H1 (cell line): ENCODE measurements at regions not wholly inside any gene's neighbourhood (a gene's known extent, or its start where the extent isn't known, plus 50 kb on each side); places are given as distances from the start of the nearest gene placed in this dataset.
"Not testable (repeated sequence)": the region's sequence is repeated elsewhere in the genome, so short reads cannot be mapped to it uniquely, and the experiment has no call there.

ENCODE experiments used
- CTCF ChIA-PET: fragments of 300-600 bp; sonication (Branson Sonifier 250); formaldehyde crosslinking; loops from one replicate; lab custom pipeline; 2021; ENCODE audit not compliant: partially characterized antibody; lab: Charles Lee
- POLR2A ChIA-PET: fragments of 300-600 bp; sonication (Branson Sonifier 250); formaldehyde crosslinking; loops from one replicate; lab custom pipeline; 2021; ENCODE audit warnings: inconsistent platforms; ENCODE audit not compliant: partially characterized antibody; lab: Charles Lee
- DNase-seq, 2 experiments: peaks; one replicate each; pipeline versions ENCODE4 v3.0.0 to v3.0.0-alpha.2; 2010 to 2022; ENCODE audit warnings: low spot score in 2 of 2, low read depth in 1 of 2, mixed read lengths in 1 of 2
- FAIRE-seq: peaks from 2 replicates; lab custom pipeline; 2011; peaks lifted over from hg19 to GRCh38; lab: Jason Lieb, UNC
- H2AFZ ChIP-seq: 2 replicates; pipeline ENCODE4 v1.8.1; 2012; ENCODE audit warnings: low read length, inconsistent platforms
- H2AK5ac ChIP-seq: 2 replicates; pipeline ENCODE4 v1.6.1; 2013; ENCODE audit warnings: low read depth, low read length
- H2BK120ac ChIP-seq: replicated peaks from 2 replicates; pipeline ENCODE3; 2013; ENCODE audit warnings: low read depth, low read length, inconsistent platforms
- H2BK12ac ChIP-seq: 2 replicates; pipeline ENCODE4 v1.6.1; 2013; ENCODE audit warnings: low read depth, low read length
- H2BK15ac ChIP-seq: 2 replicates; pipeline ENCODE4 v1.6.1; 2013; ENCODE audit warnings: low read length
- H2BK20ac ChIP-seq: 2 replicates; pipeline ENCODE4 v1.6.1; 2013; ENCODE audit warnings: low read length
- H2BK5ac ChIP-seq: 2 replicates; pipeline ENCODE4 v1.6.1; 2013; ENCODE audit warnings: low read depth, low read length
- H3K14ac ChIP-seq: 2 replicates; pipeline ENCODE4 v1.6.1; 2013; ENCODE audit warnings: inconsistent platforms; ENCODE audit not compliant: insufficient read length
- H3K18ac ChIP-seq: 2 replicates; pipeline ENCODE4 v1.6.1; 2013; ENCODE audit warnings: low read length; ENCODE audit errors: extremely low read depth
- H3K23ac ChIP-seq: 2 replicates; pipeline ENCODE4 v1.6.1; 2013; ENCODE audit warnings: inconsistent platforms; ENCODE audit not compliant: insufficient read length
- H3K23me2 ChIP-seq: 2 replicates; pipeline ENCODE4 v1.6.1; 2013; ENCODE audit warnings: low read depth, low read length
- H3K27ac ChIP-seq: 2 replicates; pipeline ENCODE4 v1.6.1; 2011; ENCODE audit warnings: low read depth, low read length, inconsistent platforms
- H3K27me3 ChIP-seq, 4 experiments: replicated peaks in 1 of 4; 1 replicate in 1 of 4; 2 replicates in 3 of 4; pipeline versions ENCODE4 v1.6.1 to v1.8.1; 2011 to 2013; ENCODE audit warnings: low read length in 3 of 4, mild to moderate bottlenecking in 3 of 4, inconsistent platforms in 2 of 4, mixed read lengths in 2 of 4, moderate library complexity in 1 of 4; ENCODE audit not compliant: control insufficient read depth in 3 of 4, insufficient read depth in 3 of 4; ENCODE audit errors: extremely low read depth in 1 of 4
- H3K36me3 ChIP-seq, 4 experiments: 2 replicates each; pipeline versions ENCODE4 v1.6.1 to v1.8.1; 2011 to 2013; ENCODE audit warnings: mild to moderate bottlenecking in 4 of 4, low read length in 3 of 4, moderate library complexity in 2 of 4, control low read depth in 1 of 4, inconsistent platforms in 1 of 4; ENCODE audit not compliant: insufficient read depth in 4 of 4, control insufficient read depth in 2 of 4
- H3K4ac ChIP-seq: replicated peaks from 2 replicates; pipeline ENCODE3; 2013; ENCODE audit warnings: low read length, low read depth, mixed read lengths, inconsistent platforms; ENCODE audit not compliant: insufficient read length
- H3K4me1 ChIP-seq, 4 experiments: replicated peaks in 1 of 4; 1 replicate in 1 of 4; 2 replicates in 3 of 4; pipeline versions ENCODE4 v1.6.1 to v1.8.1; 2011 to 2013; ENCODE audit warnings: low read length in 3 of 4, inconsistent platforms in 2 of 4, mixed read lengths in 1 of 4; ENCODE audit not compliant: insufficient read depth in 4 of 4, control insufficient read depth in 3 of 4
- H3K4me2 ChIP-seq, 2 experiments: 2 replicates each; pipeline versions ENCODE4 v1.6.1 to v1.8.1; 2011 to 2013; ENCODE audit warnings: low read depth in 2 of 2, low read length in 2 of 2, control low read depth in 1 of 2, inconsistent platforms in 1 of 2, mild to moderate bottlenecking in 1 of 2; ENCODE audit not compliant: insufficient read depth in 1 of 2
- H3K4me3 ChIP-seq, 4 experiments: fragments of 200-600, 300-600 bp in 1 of 4; sonication (generic), shearing (Covaris generic), sonication (Bioruptor Twin) in 1 of 4; 2 replicates each; pipeline versions ENCODE4 v1.5.1 to v1.8.1; 2011 to 2016; ENCODE audit warnings: low read length in 4 of 4, low read depth in 3 of 4, control low read depth in 2 of 4, inconsistent platforms in 2 of 4, mild to moderate bottlenecking in 2 of 4, mixed read lengths in 1 of 4, moderate library complexity in 1 of 4; ENCODE audit not compliant: insufficient read depth in 2 of 4; ENCODE audit errors: extremely low read depth in 1 of 4
- H3K56ac ChIP-seq: replicated peaks from 2 replicates; pipeline ENCODE3; 2013; ENCODE audit warnings: low read depth, mild to moderate bottlenecking, mixed read lengths, low read length, inconsistent platforms; ENCODE audit not compliant: insufficient read length
- H3K79me1 ChIP-seq: 2 replicates; pipeline ENCODE4 v1.6.1; 2013; ENCODE audit warnings: low read depth, low read length, control low read depth
- H3K79me2 ChIP-seq, 2 experiments: 2 replicates each; pipeline versions ENCODE4 v1.6.1 to v1.8.1; 2012 to 2013; ENCODE audit warnings: low read length in 2 of 2, mild to moderate bottlenecking in 2 of 2, inconsistent platforms in 1 of 2; ENCODE audit not compliant: insufficient read depth in 2 of 2, control insufficient read depth in 1 of 2
- H3K9ac ChIP-seq, 4 experiments: replicated peaks in 1 of 4; 1 replicate in 1 of 4; 2 replicates in 3 of 4; pipeline versions ENCODE4 v1.6.1 to v1.8.1; 2011 to 2013; ENCODE audit warnings: low read depth in 3 of 4, low read length in 3 of 4, control low read depth in 2 of 4, mild to moderate bottlenecking in 2 of 4, moderate library complexity in 2 of 4, inconsistent platforms in 1 of 4; ENCODE audit errors: extremely low read depth in 1 of 4
- H3K9me3 ChIP-seq, 2 experiments: 2 replicates each; pipeline versions ENCODE4 v1.6.1 to v1.8.1; 2012 to 2013; ENCODE audit warnings: mild to moderate bottlenecking in 2 of 2, moderate library complexity in 2 of 2, control low read depth in 1 of 2, inconsistent platforms in 1 of 2, low read depth in 1 of 2, low read length in 1 of 2, mixed read lengths in 1 of 2; ENCODE audit not compliant: insufficient read depth in 2 of 2
- H4K20me1 ChIP-seq, 2 experiments: replicated peaks in 1 of 2; 2 replicates each; pipeline versions ENCODE3 to v1.8.1; 2011 to 2013; ENCODE audit warnings: inconsistent platforms in 2 of 2, low read length in 2 of 2, mild to moderate bottlenecking in 1 of 2; ENCODE audit not compliant: insufficient read depth in 2 of 2, control insufficient read depth in 1 of 2
- H4K5ac ChIP-seq: 2 replicates; pipeline ENCODE4 v1.6.1; 2013; ENCODE audit warnings: low read length, low read depth, mixed read lengths, inconsistent platforms; ENCODE audit not compliant: insufficient read length
- H4K8ac ChIP-seq: 2 replicates; pipeline ENCODE4 v1.8.0; 2013; ENCODE audit warnings: mild to moderate bottlenecking, moderate library complexity, low read length, inconsistent platforms; ENCODE audit not compliant: insufficient read depth; ENCODE audit errors: extremely low read depth
- H4K91ac ChIP-seq: replicated peaks from 2 replicates; pipeline ENCODE3; 2013; ENCODE audit warnings: low read length, mixed read lengths, inconsistent platforms; ENCODE audit not compliant: insufficient read length
- WGBS, 2 experiments: shearing (Covaris generic) in 1 of 2; methylation state at CpG; one replicate each; pipeline versions ENCODE4 v1.1.6 to v1.1.7; 2013 to 2015; ENCODE audit warnings: low lambda C conversion rate in 2 of 2, mixed read lengths in 2 of 2, inconsistent platforms in 1 of 2, low coverage in 1 of 2, missing lambda C conversion rate in 1 of 2; ENCODE audit not compliant: insufficient replicate concordance in 2 of 2, insufficient coverage in 1 of 2, insufficient read length in 1 of 2; ENCODE audit errors: extremely low coverage in 1 of 2, missing lambda C conversion rate in 1 of 2; 5-methylcytosine and 5-hydroxymethylcytosine counted together

DNA sequence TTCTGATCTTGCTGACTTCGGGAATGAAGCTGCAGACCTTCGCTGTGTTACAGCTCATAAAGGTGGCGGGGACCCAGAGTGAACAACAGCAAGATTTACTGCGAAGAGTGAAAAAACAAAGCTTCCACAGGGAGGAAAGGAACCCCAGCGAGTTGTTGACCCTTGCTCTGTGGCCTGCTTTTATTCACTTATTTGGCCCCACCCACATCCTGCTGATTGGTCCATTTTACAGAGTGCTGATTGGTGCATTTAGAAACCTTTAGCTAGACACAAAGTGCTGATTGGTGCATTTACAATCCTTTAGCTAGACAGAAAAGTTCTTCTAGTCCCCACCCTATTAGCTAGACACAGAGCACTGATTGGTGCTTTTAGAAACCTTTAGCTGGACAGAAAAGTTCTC, 218.3 kb downstream of the MAP2K4 start:
- H3K27me3 ChIP-seq, H3K79me2 ChIP-seq, H4K91ac ChIP-seq, H3K4me3 ChIP-seq, H3K9ac ChIP-seq, H2AK5ac ChIP-seq, H3K4me2 ChIP-seq, H2BK12ac ChIP-seq, H3K14ac ChIP-seq, H3K4me1 ChIP-seq, H2BK120ac ChIP-seq, H2AFZ ChIP-seq, H3K27ac ChIP-seq, H2BK20ac ChIP-seq, H3K79me1 ChIP-seq, H2BK5ac ChIP-seq, H2BK15ac ChIP-seq, H3K56ac ChIP-seq, H3K9me3 ChIP-seq, DNase-seq, H3K23ac ChIP-seq, H4K8ac ChIP-seq, H3K23me2 ChIP-seq, H4K5ac ChIP-seq, H3K4ac ChIP-seq, H3K18ac ChIP-seq, POLR2A ChIA-PET, FAIRE-seq, H4K20me1 ChIP-seq, H3K36me3 ChIP-seq: not testable (repeated sequence)
- CTCF ChIA-PET = interaction anchor here (0.6 to 1.2 kb wide), 3 partner anchors 16 to 413 kb away, joined by 3 to 4 read pairs (median 3); no protein-coding TSS in a partner anchor
- 86% methylated on average over 5 of the region's 5 CpGs; no CpG with 5 or more reads in 1 of the 2 experiments for WGBS, 2 experiments
